HepG2 (cell line): ENCODE measurements at regions not wholly inside any gene's neighbourhood (a gene's known extent, or its start where the extent isn't known, plus 50 kb on each side); places are given as distances from the start of the nearest gene placed in this dataset.

Experiments used
- HMG20B ChIP-seq: conservative IDR thresholded peaks from 2 replicates; pipeline ENCODE4 v1.6.1; 2016; ENCODE audit warnings: missing genetic modification reagents, missing compliant biosample characterization
- MXD4 ChIP-seq: IDR thresholded peaks from 2 replicates; pipeline ENCODE4 v1.6.1; 2016; ENCODE audit warnings: mild to moderate bottlenecking, missing biosample characterization, missing genetic modification reagents
- TF ChIP-seq, protein P1 (sequence below): sonication (generic); formaldehyde crosslinking; IDR thresholded peaks from 2 replicates; pipeline ENCODE4 v1.5.0; 2020; ENCODE audit warnings: mild to moderate bottlenecking, missing genetic modification reagents, moderate library complexity

DNA sequence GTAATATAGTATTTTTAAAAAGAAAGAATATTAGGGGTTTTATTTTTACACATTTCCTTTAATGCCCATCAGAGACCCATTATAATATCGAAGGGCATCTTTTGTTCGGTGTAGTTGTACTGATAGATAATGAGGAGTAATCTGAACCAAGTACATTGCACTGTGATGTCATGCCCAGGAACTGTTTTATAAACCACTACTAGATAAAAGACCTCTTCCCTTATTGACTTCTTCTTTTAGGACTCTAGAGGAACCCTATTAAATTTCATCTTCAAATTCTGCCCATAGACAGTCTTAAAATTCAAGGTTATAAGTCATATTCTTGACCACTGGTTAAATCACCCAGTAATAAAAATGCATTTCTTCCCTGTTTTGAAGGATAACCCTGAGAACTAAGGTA lies 206.5 kb downstream of the NRIP1 start:
- TF ChIP-seq MXD4 (CRISPR knock-in tag) (no peak), HMG20B (CRISPR knock-in tag) (no peak)
- TF ChIP-seq, protein P1, sequence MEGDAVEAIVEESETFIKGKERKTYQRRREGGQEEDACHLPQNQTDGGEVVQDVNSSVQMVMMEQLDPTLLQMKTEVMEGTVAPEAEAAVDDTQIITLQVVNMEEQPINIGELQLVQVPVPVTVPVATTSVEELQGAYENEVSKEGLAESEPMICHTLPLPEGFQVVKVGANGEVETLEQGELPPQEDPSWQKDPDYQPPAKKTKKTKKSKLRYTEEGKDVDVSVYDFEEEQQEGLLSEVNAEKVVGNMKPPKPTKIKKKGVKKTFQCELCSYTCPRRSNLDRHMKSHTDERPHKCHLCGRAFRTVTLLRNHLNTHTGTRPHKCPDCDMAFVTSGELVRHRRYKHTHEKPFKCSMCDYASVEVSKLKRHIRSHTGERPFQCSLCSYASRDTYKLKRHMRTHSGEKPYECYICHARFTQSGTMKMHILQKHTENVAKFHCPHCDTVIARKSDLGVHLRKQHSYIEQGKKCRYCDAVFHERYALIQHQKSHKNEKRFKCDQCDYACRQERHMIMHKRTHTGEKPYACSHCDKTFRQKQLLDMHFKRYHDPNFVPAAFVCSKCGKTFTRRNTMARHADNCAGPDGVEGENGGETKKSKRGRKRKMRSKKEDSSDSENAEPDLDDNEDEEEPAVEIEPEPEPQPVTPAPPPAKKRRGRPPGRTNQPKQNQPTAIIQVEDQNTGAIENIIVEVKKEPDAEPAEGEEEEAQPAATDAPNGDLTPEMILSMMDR (CRISPR knock-in tag): no peak
